CD4-positive, alpha-beta T cell treated with Interleukin-17A for 1 hour (primary cell): ENCODE measurements at regions not wholly inside any gene's neighbourhood (a gene's known extent, or its start where the extent isn't known, plus 50 kb on each side); places are given as distances from the start of the nearest gene placed in this dataset.

ENCODE experiments used
- DNase-seq: peaks from one replicate; pipeline ENCODE4 v3.0.0-alpha.2; 2020

- no peak for DNase-seq
Observed at GRCh38 chr4:136748165-136748564, 784.1 kb downstream of the PCDH18 start.

DNA sequence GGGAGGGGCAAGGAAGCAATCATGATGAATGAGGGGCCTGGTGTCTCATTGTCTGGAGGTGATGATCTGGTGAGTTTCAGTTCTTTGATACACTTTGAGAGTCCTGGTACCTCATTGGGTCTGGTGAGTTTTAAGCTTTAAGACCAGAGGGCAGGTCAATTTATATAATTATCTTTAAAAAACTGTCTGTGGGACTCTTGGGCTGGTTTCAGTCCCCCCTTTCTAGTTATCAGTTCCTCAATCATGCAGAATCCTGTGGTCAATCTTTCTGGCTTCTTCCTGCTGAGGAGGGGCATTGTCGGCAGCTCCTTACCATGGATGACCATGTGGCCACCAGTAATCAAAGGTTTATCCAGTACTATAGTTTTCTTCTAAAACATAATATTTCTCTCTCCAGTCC, 789.1 kb downstream of the PCDH18 start:
- no peak for DNase-seq

- DNase-seq, result no peak
Observed at GRCh38 chr4:136742333-136742732, 790.0 kb downstream of the PCDH18 start.

- DNase-seq, result no peak
Observed at GRCh38 chr4:136741468-136741867, 790.8 kb downstream of the PCDH18 start.

DNA sequence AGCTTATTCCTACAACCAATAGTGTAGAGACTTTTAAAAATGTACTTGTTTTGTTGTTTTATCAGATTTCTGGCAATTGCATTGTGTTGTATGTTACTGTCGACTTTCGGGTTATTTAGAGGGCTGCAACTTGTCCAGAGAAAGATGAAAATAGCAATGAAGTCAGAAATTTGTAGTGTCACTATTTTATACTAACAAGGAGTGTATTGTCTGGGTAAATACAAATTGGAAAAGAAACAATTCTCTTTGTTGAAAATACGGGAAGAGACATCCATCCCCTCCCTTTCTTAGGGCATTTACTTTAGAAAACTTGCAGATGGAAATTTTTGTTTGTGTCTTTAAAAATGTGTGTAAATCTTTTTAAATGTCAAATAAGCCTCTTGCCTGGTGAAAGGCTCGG, 792.0 kb downstream of the PCDH18 start:
- no peak for DNase-seq

GRCh38 chr4:136737066-136737465, 795.2 kb downstream of the PCDH18 start:
- no peak for DNase-seq

DNA sequence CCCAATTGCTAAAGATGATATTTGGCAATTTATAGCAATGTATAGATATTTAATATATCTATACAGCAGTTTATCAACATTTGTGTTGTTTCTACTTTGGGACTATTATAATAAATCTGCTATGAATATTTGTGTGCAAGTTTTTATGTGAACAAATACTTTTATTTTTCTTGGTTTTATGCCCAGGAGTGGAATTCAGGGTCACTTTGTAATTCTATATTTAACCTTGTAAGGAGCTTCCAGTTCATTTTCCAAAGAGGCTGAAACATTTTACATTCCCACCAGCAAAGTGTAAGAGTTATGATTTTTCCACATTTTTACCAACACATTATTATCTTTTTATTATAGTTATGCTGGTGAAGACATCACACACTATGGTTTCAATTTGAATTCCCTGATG, 801.3 kb downstream of the PCDH18 start:
- no peak for DNase-seq

DNA sequence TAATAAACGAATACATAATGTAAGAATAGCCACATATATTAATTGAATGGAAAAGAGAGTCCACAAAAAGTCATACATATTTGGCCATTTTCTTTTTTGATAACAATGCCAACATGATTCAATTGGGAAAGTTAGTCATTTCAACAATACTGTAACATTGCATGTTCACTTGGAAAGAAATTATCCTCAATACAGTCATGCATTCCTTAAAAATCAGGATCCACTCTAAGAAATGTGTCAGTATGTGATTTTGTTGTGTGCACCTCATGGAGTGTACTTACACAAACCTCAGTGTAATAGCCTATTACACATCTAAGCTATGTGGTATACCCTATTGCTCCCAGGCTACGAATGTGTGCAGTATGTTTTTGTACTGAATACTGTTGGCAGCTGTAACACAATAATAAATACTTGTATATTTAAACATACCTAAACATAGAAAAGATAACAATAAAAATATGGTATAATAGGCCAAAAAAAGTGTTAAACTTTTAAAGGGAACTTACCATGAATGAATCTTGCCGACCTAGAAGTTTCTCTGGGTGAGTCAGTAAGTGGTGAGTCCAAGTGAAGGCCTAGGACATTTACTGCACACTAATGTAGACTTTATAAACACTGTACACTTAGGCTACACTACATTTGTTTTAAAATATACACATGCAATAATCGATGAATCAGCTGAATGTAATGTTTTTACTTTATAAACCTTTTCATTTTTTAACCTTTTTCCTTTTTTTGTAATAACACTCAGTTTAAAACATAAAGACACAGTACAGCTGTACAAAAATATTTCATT, 806.8 kb downstream of the PCDH18 start:
- DNase-seq, result no peak

DNA sequence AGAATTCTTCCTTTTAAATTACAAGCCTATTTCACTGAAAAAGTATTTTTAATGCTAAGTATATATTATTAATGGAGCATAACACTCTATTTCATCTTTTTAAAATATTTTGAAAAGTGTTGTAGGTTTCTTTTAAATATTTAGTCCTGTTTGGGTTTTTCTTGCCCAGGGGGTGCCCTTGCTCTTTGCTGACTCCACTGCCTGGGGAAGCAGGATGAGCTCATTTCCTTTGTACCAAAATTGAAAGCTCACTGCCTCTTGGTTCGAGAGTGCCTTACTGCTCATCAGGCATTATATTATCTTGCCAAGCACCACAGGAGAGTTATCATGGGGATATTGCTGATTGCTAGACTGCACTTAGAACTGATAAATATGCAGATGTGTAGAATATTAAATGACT, 819.2 kb downstream of the PCDH18 start:
- DNase-seq, result no peak

- no peak for DNase-seq
Observed at GRCh38 chr4:136709897-136710296, 822.4 kb downstream of the PCDH18 start.

DNA sequence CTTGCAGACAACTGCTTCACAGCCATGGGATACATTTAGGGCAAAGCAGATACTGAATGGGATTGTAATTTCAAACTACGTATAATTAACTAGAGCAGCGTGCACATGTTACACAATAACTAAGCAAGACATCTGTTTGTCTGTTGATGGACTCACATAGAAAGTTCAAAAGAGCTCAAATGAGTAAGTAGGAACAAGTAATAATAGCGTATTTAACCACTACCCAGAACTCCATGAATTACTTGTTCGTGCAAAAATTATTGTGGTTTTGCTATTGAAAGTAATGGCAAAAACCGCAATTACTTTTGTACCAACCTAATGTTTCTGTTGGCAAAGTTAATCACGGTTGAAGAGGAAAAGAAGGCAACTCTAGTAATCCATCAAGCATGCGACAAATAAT, 825.4 kb downstream of the PCDH18 start:
- no peak for DNase-seq

GRCh38 chr4:136699905-136700304, 832.4 kb downstream of the PCDH18 start:
- DNase-seq, result no peak

DNA sequence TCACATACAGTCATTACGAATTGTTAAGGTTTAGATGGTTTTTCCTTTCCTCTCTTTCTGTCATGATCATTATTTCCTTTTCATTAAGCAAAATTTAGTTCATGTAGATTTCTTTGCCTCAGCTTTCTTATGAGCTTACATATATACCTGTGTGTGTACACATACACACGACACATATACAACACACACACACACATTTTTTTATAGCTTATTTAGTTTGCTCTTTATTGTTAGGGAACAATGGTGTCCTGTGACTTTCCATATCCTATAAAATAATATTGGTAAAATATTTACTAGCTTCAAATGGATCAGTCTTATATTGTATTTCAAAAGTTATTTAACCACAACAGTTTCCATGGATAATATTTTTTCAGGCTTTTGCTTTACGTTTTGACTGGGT, 840.7 kb downstream of the PCDH18 start:
- DNase-seq, result no peak

DNA sequence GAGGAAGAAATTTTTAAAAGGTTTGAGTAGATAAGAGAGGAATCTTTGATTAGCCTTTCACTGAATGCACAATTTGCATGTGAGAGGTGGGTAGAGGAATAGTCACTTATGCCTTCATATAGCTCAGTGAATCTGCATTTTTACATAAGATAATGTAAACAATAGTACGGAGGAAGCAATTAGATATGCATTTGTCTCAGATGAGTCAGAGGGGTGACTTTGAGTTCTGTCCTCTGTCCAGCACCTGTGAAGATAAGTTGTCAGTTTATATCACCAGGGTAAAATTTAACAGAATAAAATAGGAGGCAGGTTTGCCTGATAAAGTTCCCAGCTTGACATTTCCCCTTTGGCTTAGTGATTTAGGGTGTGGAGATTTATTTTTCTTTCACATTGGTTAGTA, 841.9 kb downstream of the PCDH18 start:
- DNase-seq, result no peak

DNA sequence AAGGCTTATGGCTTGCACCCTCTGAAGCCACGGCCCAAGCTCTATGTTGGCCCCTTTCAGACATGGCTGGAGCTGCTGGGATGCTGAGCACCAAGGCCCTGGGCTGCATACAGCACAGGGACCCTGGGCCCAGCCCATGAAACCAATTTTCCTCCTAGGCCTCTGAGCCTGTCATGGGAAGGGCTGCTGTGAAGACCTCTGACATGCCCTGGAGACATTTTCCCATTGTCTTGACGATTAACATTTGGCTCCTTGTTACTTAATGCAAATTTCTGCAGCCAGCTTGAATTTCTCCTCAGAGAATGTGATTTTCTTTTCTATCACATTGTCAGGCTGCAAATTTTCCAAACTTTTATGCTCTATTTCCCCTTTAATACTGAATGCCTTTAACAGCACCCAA, 844.7 kb downstream of the PCDH18 start:
- DNase-seq, result no peak

DNA sequence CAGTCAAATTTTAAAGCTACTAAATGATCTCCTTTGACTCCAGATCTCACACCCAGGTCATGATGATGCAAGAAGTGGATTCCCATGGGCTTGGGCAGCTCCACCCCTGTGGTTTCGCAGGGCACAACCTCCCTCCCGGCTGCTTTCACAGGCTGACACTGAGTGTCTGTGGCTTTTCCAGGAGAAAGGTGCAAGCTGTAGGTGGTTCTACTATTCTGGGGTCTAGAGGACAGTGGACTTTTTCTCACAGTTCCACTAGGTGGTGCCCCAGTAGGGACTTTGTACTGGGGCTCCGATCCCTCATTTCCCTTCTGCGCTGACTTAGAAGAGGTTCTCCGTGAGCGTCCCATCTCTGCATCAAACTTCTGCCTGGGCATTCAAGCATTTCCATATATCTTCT, 845.2 kb downstream of the PCDH18 start:
- no peak for DNase-seq

DNA sequence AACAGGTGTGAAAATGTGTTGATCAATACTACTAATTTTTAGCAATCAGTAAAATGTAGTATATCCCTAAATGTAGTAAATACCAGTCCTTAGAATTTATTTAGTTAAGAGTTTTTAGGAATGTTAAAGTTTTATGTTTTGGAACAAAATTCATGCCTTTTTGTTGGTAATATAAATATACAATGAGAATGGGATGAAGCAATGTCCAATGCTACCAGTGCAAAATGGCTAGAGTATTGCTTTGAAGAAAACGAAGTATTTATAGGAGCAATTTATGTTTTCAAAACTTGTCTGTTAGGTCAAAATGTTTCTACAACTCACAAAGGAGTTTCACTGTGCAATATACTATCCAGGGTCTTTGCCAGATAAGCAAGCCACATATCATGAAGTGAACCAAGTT, 851.5 kb downstream of the PCDH18 start:
- no peak for DNase-seq

GRCh38 chr4:136680271-136680670, 852.0 kb downstream of the PCDH18 start:
- no peak for DNase-seq

GRCh38 chr4:136670265-136670664, 862.0 kb downstream of the PCDH18 start:
- DNase-seq, result no peak

- DNase-seq, result no peak
Observed at GRCh38 chr4:136664988-136665387, 867.3 kb downstream of the PCDH18 start.

DNA sequence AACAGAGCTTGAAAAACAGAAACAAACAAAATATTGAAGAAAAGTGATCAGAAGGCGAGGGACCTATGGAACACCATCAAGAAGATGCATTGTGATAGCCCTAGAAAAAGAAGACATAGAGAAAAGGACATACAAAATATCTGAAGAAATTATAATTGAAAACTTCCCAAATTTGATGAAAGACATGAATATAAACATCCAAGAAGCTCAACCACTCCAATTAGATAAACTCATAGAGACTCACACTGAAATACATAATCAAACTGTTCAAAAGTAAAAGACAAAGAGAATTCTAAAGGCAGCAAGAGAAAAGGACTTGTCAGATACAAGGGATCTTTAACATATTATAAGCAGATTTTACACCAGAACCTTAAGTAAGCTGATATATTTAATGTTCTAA, 869.8 kb downstream of the PCDH18 start:
- DNase-seq, result no peak

DNA sequence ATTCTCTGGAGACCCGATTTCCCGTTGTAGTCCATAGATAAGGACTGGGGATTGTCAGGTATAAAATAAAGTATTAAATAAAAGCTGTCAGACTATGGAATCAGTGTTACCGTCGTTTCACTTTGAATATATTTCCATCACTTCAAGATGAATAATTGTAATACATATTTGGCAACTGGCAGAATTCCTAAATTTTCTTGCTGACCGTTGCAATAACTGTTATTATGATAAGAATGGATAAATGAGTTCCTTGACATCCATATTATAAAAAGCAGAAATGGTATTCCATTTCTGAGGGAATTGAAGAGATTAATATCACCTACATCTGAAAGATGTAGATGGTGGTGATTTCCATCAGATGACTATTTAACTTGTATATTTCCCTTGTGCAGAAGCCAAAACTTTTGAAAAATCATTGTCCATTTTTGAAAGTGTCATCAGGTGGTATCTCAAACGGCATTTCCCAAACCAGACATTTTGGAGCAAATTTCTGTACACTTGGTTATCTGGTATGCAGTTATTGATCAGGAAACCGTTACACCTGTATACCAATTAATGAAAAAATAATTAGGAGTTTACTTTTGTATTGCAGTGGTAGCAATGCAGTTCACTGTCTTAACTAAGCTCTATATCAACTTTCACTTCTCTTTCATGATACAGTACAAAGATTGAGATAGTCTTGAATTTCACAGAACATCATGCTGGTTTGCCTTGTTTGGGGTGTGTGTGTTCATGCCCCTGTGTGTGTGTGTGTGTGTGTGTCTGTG, 878.5 kb downstream of the PCDH18 start:
- DNase-seq, result no peak

GRCh38 chr4:136651932-136652331, 880.4 kb downstream of the PCDH18 start:
- DNase-seq, result no peak

DNA sequence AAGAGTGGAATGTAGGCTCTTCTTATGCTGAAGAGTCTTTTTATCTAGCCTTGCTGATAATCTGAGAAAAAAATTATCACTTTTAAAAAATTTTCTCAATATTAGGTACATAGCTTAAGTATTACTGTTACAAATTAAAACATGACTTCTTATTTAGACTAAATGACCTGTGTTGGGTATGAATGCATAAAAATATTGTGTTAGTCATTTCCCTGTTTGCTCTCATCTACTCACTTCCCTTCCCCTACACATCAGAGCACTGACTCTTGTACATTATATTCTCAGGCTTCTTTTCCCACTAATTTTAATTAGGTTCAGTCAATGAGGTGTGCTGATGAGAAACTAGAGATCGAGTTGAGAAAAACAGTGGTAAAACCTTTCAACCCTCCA, 881.0 kb downstream of the PCDH18 start:
- no peak for DNase-seq
